ENCODE measurements at regions not wholly inside any gene's neighbourhood (a gene's known extent, or its start where the extent isn't known, plus 50 kb on each side); places are given as distances from the start of the nearest gene placed in this dataset.

GRCh38 chr12:91982946-91983345, 162.7 kb downstream of the BTG1 start:
- Mint-ChIP-seq H3K9me3 (peaks cover 0 to 14% (median 5%) of the 10 kb centered on the region in 11 donors), H3K4me1 (peaks cover 18 to 83% (median 61%) of the 10 kb centered on the region in 7 donors), H3K27ac (peak overlapping the region in 5 of 9 donors; percentile 14 to 73 (median 43)), H3K4me3 (no peak overlapping the region), H3K27me3 (no peaks in the 10 kb centered on the region), H3K36me3 (peaks cover 0 to 10% (median 4%) of the 10 kb centered on the region in 5 donors)
- Histone ChIP-seq H3K9me3 (ENCODE audit: control insufficient read depth in 2 of 3, low read length in 3 of 3) (no peaks in the 10 kb centered on the region), H3K4me3 (ENCODE audit: low read length) (no peak overlapping the region), H3K27ac (ENCODE audit: low read depth, low read length) (no peak overlapping the region), H3K27me3 (ENCODE audit: control insufficient read depth in 2 of 2, insufficient read depth in 2 of 2, low read length in 2 of 2) (no peaks in the 10 kb centered on the region), H3K36me3 (ENCODE audit: control insufficient read depth in 2 of 3, insufficient read depth in 3 of 3, low read length in 3 of 3) (no peaks in the 10 kb centered on the region), H3K4me1 (ENCODE audit: control insufficient read depth in 2 of 2, insufficient read depth in 2 of 2, low read length in 2 of 2) (peaks cover 6 to 24% of the 10 kb centered on the region in 2 donors)
- intact Hi-C loops (cut with micrococcal nuclease), result no loop called here
- DNase-seq, result no peak
- CTCF ChIA-PET, result interaction anchor here (1.2 kb wide), 1 partner anchor 47 kb away, joined by 3 read pairs; no protein-coding TSS in a partner anchor
- POLR2A ChIA-PET, result interaction anchor here (0.7 to 16.2 kb wide), 5 partner anchors 72 to 162 kb away, joined by 3 to 225 read pairs (median 4); partner anchors contain the start of gene BTG1
- ATAC-seq, result no peak

- ChIA-PET CTCF (no interaction called here), POLR2A (interaction anchor here (0.7 to 2.6 kb wide), 6 partner anchors 29 to 424 kb away, joined by 3 to 8 read pairs (median 3); no protein-coding TSS in a partner anchor)
- Mint-ChIP-seq H3K36me3 (peaks cover 0 to 17% (median 10%) of the 10 kb centered on the region in 5 donors), H3K27ac (peak overlapping the region in 3 of 9 donors; percentile 52 to 87 (median 76)), H3K9me3 (peaks cover 0 to 16% (median 9%) of the 10 kb centered on the region in 11 donors), H3K27me3 (no peaks in the 10 kb centered on the region), H3K4me3 (no peak overlapping the region), H3K4me1 (peaks cover 15 to 75% (median 47%) of the 10 kb centered on the region in 7 donors)
- intact Hi-C loops (cut with micrococcal nuclease), result no loop called here
- H3K36me3 ChIP-seq (ENCODE audit: control insufficient read depth in 2 of 3, insufficient read depth in 3 of 3, low read length in 3 of 3), result no peaks in the 10 kb centered on the region
- H3K27ac ChIP-seq (ENCODE audit: low read depth, low read length), result no peak overlapping the region
- H3K27me3 ChIP-seq (ENCODE audit: control insufficient read depth in 2 of 2, insufficient read depth in 2 of 2, low read length in 2 of 2), result no peaks in the 10 kb centered on the region
- H3K9me3 ChIP-seq (ENCODE audit: control insufficient read depth in 2 of 3, low read length in 3 of 3), result no peaks in the 10 kb centered on the region
- no peak overlapping the region for H3K4me3 ChIP-seq (ENCODE audit: low read length)
- peaks cover 6 to 18% of the 10 kb centered on the region in 2 donors for H3K4me1 ChIP-seq (ENCODE audit: control insufficient read depth in 2 of 2, insufficient read depth in 2 of 2, low read length in 2 of 2)
- ATAC-seq (no peak), DNase-seq (no peak)
These were observed 165.2 kb downstream of the BTG1 start for GRCh38 chr12:91980389-91980821.

GRCh38 chr12:91978143-91978542, 167.5 kb downstream of the BTG1 start:
- ATAC-seq, result peak; percentile 93

GRCh38 chr12:91975891-91976290, 169.8 kb downstream of the BTG1 start:
- H3K27ac Mint-ChIP-seq, result peak overlapping the region in 6 of 9 donors; percentile 39 to 87 (median 68)
- no peak overlapping the region for H3K4me3 ChIP-seq (ENCODE audit: low read length)
- H3K36me3 ChIP-seq (ENCODE audit: control insufficient read depth in 2 of 3, insufficient read depth in 3 of 3, low read length in 3 of 3), result no peaks in the 10 kb centered on the region
- H3K9me3 ChIP-seq (ENCODE audit: control insufficient read depth in 2 of 3, low read length in 3 of 3), result no peaks in the 10 kb centered on the region
- ChIA-PET CTCF (interaction anchor here (0.6 kb wide), 1 partner anchor 58 kb away, joined by 3 read pairs; no protein-coding TSS in a partner anchor), POLR2A (interaction anchor here (0.5 to 1.9 kb wide), 11 partner anchors 11 to 401 kb away, joined by 3 to 7 read pairs (median 4); partner anchors contain the start of gene BTG1)
- no peak overlapping the region for H3K4me3 Mint-ChIP-seq
- intact Hi-C loops (cut with micrococcal nuclease), result loop anchor here in 1 of 2 donors (2.0 kb wide), 1 partner anchor 71 kb away; no protein-coding TSS in a partner anchor
- ATAC-seq, result no peak
- H3K36me3 Mint-ChIP-seq, result peaks cover 0 to 22% (median 10%) of the 10 kb centered on the region in 5 donors
- H3K4me1 Mint-ChIP-seq, result peaks cover 12 to 70% (median 47%) of the 10 kb centered on the region in 7 donors
- H3K27me3 ChIP-seq (ENCODE audit: control insufficient read depth in 2 of 2, insufficient read depth in 2 of 2, low read length in 2 of 2), result no peaks in the 10 kb centered on the region
- no peaks in the 10 kb centered on the region for H3K27me3 Mint-ChIP-seq
- peaks cover 6 to 16% of the 10 kb centered on the region in 2 donors for H3K4me1 ChIP-seq (ENCODE audit: control insufficient read depth in 2 of 2, insufficient read depth in 2 of 2, low read length in 2 of 2)
- no peak overlapping the region for H3K27ac ChIP-seq (ENCODE audit: low read depth, low read length)
- DNase-seq, result no peak
- H3K9me3 Mint-ChIP-seq, result peaks cover 3 to 22% (median 6%) of the 10 kb centered on the region in 11 donors

More at GRCh38 chr12:91978143-91978542, 167.5 kb downstream of the BTG1 start:
- intact Hi-C loops (cut with micrococcal nuclease), result loop anchor here (1.0 kb wide), 3 partner anchors 13 to 101 kb away; no protein-coding TSS in a partner anchor
- peaks cover 6 to 16% of the 10 kb centered on the region in 2 donors for H3K4me1 ChIP-seq (ENCODE audit: control insufficient read depth in 2 of 2, insufficient read depth in 2 of 2, low read length in 2 of 2)
- POLR2A ChIA-PET, result interaction anchor here (0.7 to 1.9 kb wide), 5 partner anchors 10 to 237 kb away, joined by 3 to 7 read pairs (median 4); no protein-coding TSS in a partner anchor
- peak overlapping the region; percentile 64 for H3K27ac ChIP-seq (ENCODE audit: low read depth, low read length)
- DNase-seq, result peak in 7 of 9 donors; percentile 75 to 94 (median 85)
- no peaks in the 10 kb centered on the region for H3K27me3 ChIP-seq (ENCODE audit: control insufficient read depth in 2 of 2, insufficient read depth in 2 of 2, low read length in 2 of 2)
- H3K9me3 ChIP-seq (ENCODE audit: control insufficient read depth in 2 of 3, low read length in 3 of 3), result no peaks in the 10 kb centered on the region
- CTCF ChIA-PET, result no interaction called here
- Mint-ChIP-seq H3K27me3 (no peaks in the 10 kb centered on the region), H3K4me3 (peak overlapping the region; percentile 3 to 62 (median 46)), H3K27ac (peak overlapping the region; percentile 58 to 96 (median 82)), H3K9me3 (peaks cover 0 to 16% (median 9%) of the 10 kb centered on the region in 11 donors), H3K4me1 (peaks cover 12 to 78% (median 48%) of the 10 kb centered on the region in 7 donors), H3K36me3 (peaks cover 0 to 17% (median 10%) of the 10 kb centered on the region in 5 donors)
- H3K36me3 ChIP-seq (ENCODE audit: control insufficient read depth in 2 of 3, insufficient read depth in 3 of 3, low read length in 3 of 3), result no peaks in the 10 kb centered on the region
- H3K4me3 ChIP-seq (ENCODE audit: low read length), result no peak overlapping the region

- H3K36me3 ChIP-seq (ENCODE audit: control insufficient read depth in 2 of 3, insufficient read depth in 3 of 3, low read length in 3 of 3), result no peaks in the 10 kb centered on the region
- Mint-ChIP-seq H3K9me3 (peaks cover 3 to 27% (median 6%) of the 10 kb centered on the region in 11 donors), H3K27ac (peak overlapping the region in 3 of 9 donors; percentile 37 to 91 (median 70)), H3K36me3 (peaks cover 0 to 22% (median 10%) of the 10 kb centered on the region in 5 donors), H3K27me3 (no peaks in the 10 kb centered on the region), H3K4me1 (peaks cover 12 to 68% (median 45%) of the 10 kb centered on the region in 7 donors), H3K4me3 (peak overlapping the region in 1 of 10 donors; percentile 14)
- intact Hi-C loops (cut with micrococcal nuclease), result loop anchor here in 1 of 2 donors (2.0 kb wide), 1 partner anchor 70 kb away; no protein-coding TSS in a partner anchor
- no peaks in the 10 kb centered on the region for H3K27me3 ChIP-seq (ENCODE audit: control insufficient read depth in 2 of 2, insufficient read depth in 2 of 2, low read length in 2 of 2)
- H3K4me3 ChIP-seq (ENCODE audit: low read length), result no peak overlapping the region
- POLR2A ChIA-PET, result interaction anchor here (0.7 to 1.9 kb wide), 11 partner anchors 8 to 397 kb away, joined by 3 to 5 read pairs (median 4); partner anchors contain the start of gene BTG1
- DNase-seq, result no peak
- no peaks in the 10 kb centered on the region for H3K9me3 ChIP-seq (ENCODE audit: control insufficient read depth in 2 of 3, low read length in 3 of 3)
- H3K27ac ChIP-seq (ENCODE audit: low read depth, low read length), result no peak overlapping the region
- ATAC-seq, result no peak
- CTCF ChIA-PET, result interaction anchor here (0.6 to 1.3 kb wide), 2 partner anchors 111 to 285 kb away, joined by 3 read pairs; no protein-coding TSS in a partner anchor
- peaks cover 6 to 16% of the 10 kb centered on the region in 2 donors for H3K4me1 ChIP-seq (ENCODE audit: control insufficient read depth in 2 of 2, insufficient read depth in 2 of 2, low read length in 2 of 2)
These were observed 171.0 kb downstream of the BTG1 start for GRCh38 chr12:91974541-91975085.

GRCh38 chr12:91973813-91974212, 171.8 kb downstream of the BTG1 start:
- H3K4me1 ChIP-seq (ENCODE audit: control insufficient read depth in 2 of 2, insufficient read depth in 2 of 2, low read length in 2 of 2), result peaks cover 6 to 14% of the 10 kb centered on the region in 2 donors
- H3K4me3 ChIP-seq (ENCODE audit: low read length), result no peak overlapping the region
- intact Hi-C loops (cut with micrococcal nuclease), result loop anchor here in 1 of 2 donors (2.0 kb wide), 1 partner anchor 69 kb away; no protein-coding TSS in a partner anchor
- H3K27ac Mint-ChIP-seq, result peak overlapping the region in 3 of 9 donors; percentile 70 to 91 (median 85)
- ChIA-PET POLR2A (interaction anchor here (0.6 to 1.7 kb wide), 3 partner anchors 7 to 104 kb away, joined by 3 to 4 read pairs (median 3); no protein-coding TSS in a partner anchor), CTCF (interaction anchor here (0.6 kb wide), 1 partner anchor 284 kb away, joined by 3 read pairs; no protein-coding TSS in a partner anchor)
- no peaks in the 10 kb centered on the region for H3K36me3 ChIP-seq (ENCODE audit: control insufficient read depth in 2 of 3, insufficient read depth in 3 of 3, low read length in 3 of 3)
- peaks cover 3 to 27% (median 8%) of the 10 kb centered on the region in 11 donors for H3K9me3 Mint-ChIP-seq
- H3K4me3 Mint-ChIP-seq, result no peak overlapping the region
- H3K4me1 Mint-ChIP-seq, result peaks cover 12 to 63% (median 43%) of the 10 kb centered on the region in 7 donors
- H3K27me3 Mint-ChIP-seq, result no peaks in the 10 kb centered on the region
- ATAC-seq (no peak), DNase-seq (no peak)
- no peaks in the 10 kb centered on the region for H3K27me3 ChIP-seq (ENCODE audit: control insufficient read depth in 2 of 2, insufficient read depth in 2 of 2, low read length in 2 of 2)
- H3K9me3 ChIP-seq (ENCODE audit: control insufficient read depth in 2 of 3, low read length in 3 of 3), result no peaks in the 10 kb centered on the region
- no peak overlapping the region for H3K27ac ChIP-seq (ENCODE audit: low read depth, low read length)
- H3K36me3 Mint-ChIP-seq, result peaks cover 0 to 21% (median 9%) of the 10 kb centered on the region in 5 donors
